ENCODE measurements at regions not wholly inside any gene's neighbourhood (a gene's known extent, or its start where the extent isn't known, plus 50 kb on each side); places are given as distances from the start of the nearest gene placed in this dataset.

DNA sequence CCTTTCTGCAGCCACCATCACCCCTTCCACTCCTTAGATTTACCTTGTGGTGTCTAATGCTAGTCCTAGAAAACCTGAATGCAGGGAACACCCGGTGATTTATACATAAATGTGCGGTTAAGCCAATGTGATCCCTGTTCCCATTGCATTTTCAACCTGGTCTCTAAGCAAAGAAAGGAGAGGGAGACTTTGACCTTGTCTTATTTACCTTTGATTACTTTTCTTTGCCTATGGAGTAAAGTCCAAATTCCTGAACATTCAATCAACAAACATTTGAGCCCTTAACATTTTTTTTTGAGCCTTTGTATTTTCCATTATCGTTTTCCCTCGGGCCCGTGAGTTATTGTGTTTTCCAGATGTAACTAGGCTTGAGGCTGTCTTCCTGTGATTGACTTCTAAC, 233.9 kb downstream of the ZNF248 start:
- TF ChIP-seq CBFB (CRISPR knock-in tag; IDR thresholded peaks at IDR 0.05): no peak
- TF ChIP-seq ZNF660 (CRISPR knock-in tag; IDR thresholded peaks at IDR 0.05; ENCODE audit: borderline replicate concordance, low read depth): no peak
- no peak for TF ChIP-seq EZH2 (conservative IDR thresholded peaks at IDR 0.05; ENCODE audit: low read depth, low read length)
- no peak for TF ChIP-seq SRSF4 (IDR thresholded peaks at IDR 0.05; ENCODE audit: low read depth, low read length, poor library complexity, severe bottlenecking)
- TF ChIP-seq, protein P1, sequence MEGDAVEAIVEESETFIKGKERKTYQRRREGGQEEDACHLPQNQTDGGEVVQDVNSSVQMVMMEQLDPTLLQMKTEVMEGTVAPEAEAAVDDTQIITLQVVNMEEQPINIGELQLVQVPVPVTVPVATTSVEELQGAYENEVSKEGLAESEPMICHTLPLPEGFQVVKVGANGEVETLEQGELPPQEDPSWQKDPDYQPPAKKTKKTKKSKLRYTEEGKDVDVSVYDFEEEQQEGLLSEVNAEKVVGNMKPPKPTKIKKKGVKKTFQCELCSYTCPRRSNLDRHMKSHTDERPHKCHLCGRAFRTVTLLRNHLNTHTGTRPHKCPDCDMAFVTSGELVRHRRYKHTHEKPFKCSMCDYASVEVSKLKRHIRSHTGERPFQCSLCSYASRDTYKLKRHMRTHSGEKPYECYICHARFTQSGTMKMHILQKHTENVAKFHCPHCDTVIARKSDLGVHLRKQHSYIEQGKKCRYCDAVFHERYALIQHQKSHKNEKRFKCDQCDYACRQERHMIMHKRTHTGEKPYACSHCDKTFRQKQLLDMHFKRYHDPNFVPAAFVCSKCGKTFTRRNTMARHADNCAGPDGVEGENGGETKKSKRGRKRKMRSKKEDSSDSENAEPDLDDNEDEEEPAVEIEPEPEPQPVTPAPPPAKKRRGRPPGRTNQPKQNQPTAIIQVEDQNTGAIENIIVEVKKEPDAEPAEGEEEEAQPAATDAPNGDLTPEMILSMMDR (CRISPR knock-in tag; IDR thresholded peaks at IDR 0.05): no peak

All from HepG2 (cell line).